ENCODE measurements at regions not wholly inside any gene's neighbourhood (a gene's known extent, or its start where the extent isn't known, plus 50 kb on each side); places are given as distances from the start of the nearest gene placed in this dataset.

DNA sequence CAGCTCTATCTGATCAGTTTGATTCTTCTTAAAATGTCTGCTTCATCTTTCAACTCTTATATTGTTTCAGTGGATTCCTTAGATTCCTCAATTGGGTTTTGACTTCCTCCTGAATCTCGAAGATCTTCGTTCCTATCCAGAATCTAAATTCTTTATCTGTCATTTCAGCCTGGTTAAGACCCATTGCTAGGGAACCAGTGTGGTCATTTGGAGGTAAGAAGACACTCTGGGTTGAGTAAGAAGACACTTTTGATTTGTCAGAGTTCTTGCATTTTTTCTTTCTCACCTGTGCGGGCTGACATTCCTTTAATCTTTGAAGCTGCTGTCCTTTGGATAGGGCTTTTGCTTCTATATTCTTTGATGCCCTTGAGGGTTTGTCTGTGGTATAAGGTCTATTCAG lies 291.9 kb downstream of the SLC7A11 start:
- H3K9me1 ChIP-seq (replicated peaks; ENCODE audit: control insufficient read depth, extremely low read depth, insufficient read depth, low read length) = no peaks in the 10 kb centered on the region
- no peak overlapping the region for H3K4me2 ChIP-seq (ENCODE audit: insufficient read depth, low read length)
- no peaks in the 10 kb centered on the region for H3K79me2 ChIP-seq (ENCODE audit: control insufficient read depth, insufficient read depth, low read length)
- intact Hi-C loops (cut with micrococcal nuclease) (no loop called here), dilution Hi-C loops (cut with MboI; ENCODE audit: extremely low pct_ligation_motif_present, low sequenced_read_pairs) (no loop called here)
- H3K4me1 ChIP-seq (ENCODE audit: control insufficient read depth, extremely low read depth, insufficient read depth, low read length) = no peaks in the 10 kb centered on the region
- no peak overlapping the region for H3K27ac ChIP-seq (ENCODE audit: insufficient read depth, low read depth, low read length)
- H3K27me3 ChIP-seq (ENCODE audit: control insufficient read depth in 2 of 2, insufficient read depth in 2 of 2, low read length in 2 of 2) = no peaks in the 10 kb centered on the region
- CTCF ChIA-PET = no interaction called here
- H3K4me3 ChIP-seq (replicated peaks in 1 of 3; ENCODE audit: insufficient read depth in 1 of 3, low read depth in 1 of 3, low read length in 3 of 3) = no peak overlapping the region
- POLR2A ChIA-PET = no interaction called here
- no peaks in the 10 kb centered on the region for H3K36me3 ChIP-seq (ENCODE audit: control insufficient read depth in 2 of 2, extremely low read depth in 1 of 2, insufficient read depth in 2 of 2, low read length in 2 of 2)
- DNase-seq (ENCODE audit: low read depth, low spot score) = no peak
- H3K9ac ChIP-seq (replicated peaks; ENCODE audit: extremely low read depth, insufficient read depth, low read length) = no peak overlapping the region
- no peak for FAIRE-seq
- no peaks in the 10 kb centered on the region for H4K20me1 ChIP-seq (replicated peaks; ENCODE audit: control insufficient read depth, extremely low read depth, insufficient read depth, low read length)
- TF ChIP-seq MYC (IDR thresholded peaks at IDR 0.05; ENCODE audit: low read depth, low read length) = no peak
- TF ChIP-seq, protein P1, sequence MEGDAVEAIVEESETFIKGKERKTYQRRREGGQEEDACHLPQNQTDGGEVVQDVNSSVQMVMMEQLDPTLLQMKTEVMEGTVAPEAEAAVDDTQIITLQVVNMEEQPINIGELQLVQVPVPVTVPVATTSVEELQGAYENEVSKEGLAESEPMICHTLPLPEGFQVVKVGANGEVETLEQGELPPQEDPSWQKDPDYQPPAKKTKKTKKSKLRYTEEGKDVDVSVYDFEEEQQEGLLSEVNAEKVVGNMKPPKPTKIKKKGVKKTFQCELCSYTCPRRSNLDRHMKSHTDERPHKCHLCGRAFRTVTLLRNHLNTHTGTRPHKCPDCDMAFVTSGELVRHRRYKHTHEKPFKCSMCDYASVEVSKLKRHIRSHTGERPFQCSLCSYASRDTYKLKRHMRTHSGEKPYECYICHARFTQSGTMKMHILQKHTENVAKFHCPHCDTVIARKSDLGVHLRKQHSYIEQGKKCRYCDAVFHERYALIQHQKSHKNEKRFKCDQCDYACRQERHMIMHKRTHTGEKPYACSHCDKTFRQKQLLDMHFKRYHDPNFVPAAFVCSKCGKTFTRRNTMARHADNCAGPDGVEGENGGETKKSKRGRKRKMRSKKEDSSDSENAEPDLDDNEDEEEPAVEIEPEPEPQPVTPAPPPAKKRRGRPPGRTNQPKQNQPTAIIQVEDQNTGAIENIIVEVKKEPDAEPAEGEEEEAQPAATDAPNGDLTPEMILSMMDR (IDR thresholded peaks at IDR 0.05; ENCODE audit: extremely low read depth in 1 of 2, insufficient read depth in 1 of 2, low read depth in 1 of 2, low read length in 2 of 2) = no peak
- TF ChIP-seq EZH2 (IDR thresholded peaks at IDR 0.05; ENCODE audit: borderline replicate concordance, low read depth, low read length, severe bottlenecking) = no peak
- TF ChIP-seq POLR2AphosphoS5 (IDR thresholded peaks at IDR 0.05; ENCODE audit: insufficient read depth, low read depth, low read length) = no peak
- no peak for TF ChIP-seq FOS (IDR thresholded peaks at IDR 0.05; ENCODE audit: borderline replicate concordance, insufficient read depth, low read length)
- no peak for TF ChIP-seq JUN (IDR thresholded peaks at IDR 0.05; ENCODE audit: borderline replicate concordance, insufficient read depth, insufficient read length, low read depth)
- TF ChIP-seq GATA2 (IDR thresholded peaks at IDR 0.05; ENCODE audit: insufficient read depth, insufficient read length, low read depth, low read length) = no peak
- TF ChIP-seq, protein P2, sequence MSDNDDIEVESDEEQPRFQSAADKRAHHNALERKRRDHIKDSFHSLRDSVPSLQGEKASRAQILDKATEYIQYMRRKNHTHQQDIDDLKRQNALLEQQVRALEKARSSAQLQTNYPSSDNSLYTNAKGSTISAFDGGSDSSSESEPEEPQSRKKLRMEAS (IDR thresholded peaks at IDR 0.05; ENCODE audit: insufficient read depth, insufficient read length) = no peak
- no peak for TF ChIP-seq POLR2A (IDR thresholded peaks at IDR 0.05; ENCODE audit: low read depth, low read length)
- no peak overlapping the region for H2AFZ ChIP-seq (ENCODE audit: low read depth, low read length)
- no TSS peak for BruUV-seq (replicated peaks)
- H3K9me3 ChIP-seq (replicated peaks; ENCODE audit: control insufficient read depth, insufficient read depth, low read length) = no peaks in the 10 kb centered on the region

Measured in endothelial cell of umbilical vein (primary cell).